Neutrophil (primary cell): ENCODE measurements at regions not wholly inside any gene's neighbourhood (a gene's known extent, or its start where the extent isn't known, plus 50 kb on each side); places are given as distances from the start of the nearest gene placed in this dataset.
"Not testable (repeated sequence)": the region's sequence is repeated elsewhere in the genome, so short reads cannot be mapped to it uniquely, and the experiment has no call there.

Experiments
- H3K27ac ChIP-seq: fragments of 200-600 bp; sonication (generic); 2 replicates; pipeline ENCODE4 v1.5.1; 2016; ENCODE audit warnings: mild to moderate bottlenecking, moderate library complexity
- H3K27me3 ChIP-seq: fragments of 200-600 bp; sonication (generic); 2 replicates; pipeline ENCODE4 v1.6.0; 2016; ENCODE audit warnings: mild to moderate bottlenecking
- H3K36me3 ChIP-seq: fragments of 200-600 bp; sonication (generic); 2 replicates; pipeline ENCODE4 v1.5.1; 2017
- H3K4me1 ChIP-seq, 2 experiments: fragments of 200-600 bp in 1 of 2; sonication (generic) in 1 of 2; 1 replicate in 1 of 2; 2 replicates in 1 of 2; pipeline versions ENCODE4 v1.5.1 to v1.6.1; 2013 to 2016; ENCODE audit warnings: low read depth in 1 of 2, low read length in 1 of 2, mild to moderate bottlenecking in 1 of 2, moderate library complexity in 1 of 2; ENCODE audit not compliant: control insufficient read depth in 1 of 2, insufficient read depth in 1 of 2
- H3K4me3 ChIP-seq, 2 experiments: fragments of 200-600 bp in 1 of 2; sonication (generic) in 1 of 2; 1 replicate in 1 of 2; 2 replicates in 1 of 2; pipeline ENCODE4 v1.5.1; 2013 to 2016; ENCODE audit warnings: low read depth in 1 of 2, low read length in 1 of 2, mild to moderate bottlenecking in 1 of 2, moderate library complexity in 1 of 2
- H3K9me3 ChIP-seq: fragments of 200-600 bp; sonication (generic); 2 replicates; pipeline ENCODE4 v1.5.1; 2016
- TF ChIP-seq, protein P1 (sequence below): fragments of 200-600 bp; sonication (generic); IDR thresholded peaks from 2 replicates; pipeline ENCODE4 v1.5.1; 2016; ENCODE audit warnings: antibody characterized with exemption

DNA sequence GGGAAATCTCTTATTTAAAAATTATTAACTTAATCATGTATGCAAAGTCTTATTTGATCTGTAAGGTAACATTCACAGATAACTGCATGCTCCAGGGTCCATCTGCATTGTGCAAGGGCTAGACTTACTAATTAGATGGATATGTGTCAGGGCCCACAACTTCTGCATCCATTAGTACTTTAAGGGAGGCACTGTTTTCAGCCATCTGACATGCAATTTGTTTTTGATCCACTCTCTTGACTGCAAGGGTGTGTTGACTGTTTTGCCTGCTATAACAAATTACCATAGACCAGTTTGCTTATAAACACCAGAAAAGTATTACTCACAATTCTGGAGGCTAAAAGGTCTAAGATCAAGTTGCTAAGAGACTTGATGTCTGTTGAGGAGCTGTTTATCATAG lies 542.1 kb upstream of the HS3ST1 start:
- no peak overlapping the region for H3K4me3 ChIP-seq
- TF ChIP-seq, protein P1, sequence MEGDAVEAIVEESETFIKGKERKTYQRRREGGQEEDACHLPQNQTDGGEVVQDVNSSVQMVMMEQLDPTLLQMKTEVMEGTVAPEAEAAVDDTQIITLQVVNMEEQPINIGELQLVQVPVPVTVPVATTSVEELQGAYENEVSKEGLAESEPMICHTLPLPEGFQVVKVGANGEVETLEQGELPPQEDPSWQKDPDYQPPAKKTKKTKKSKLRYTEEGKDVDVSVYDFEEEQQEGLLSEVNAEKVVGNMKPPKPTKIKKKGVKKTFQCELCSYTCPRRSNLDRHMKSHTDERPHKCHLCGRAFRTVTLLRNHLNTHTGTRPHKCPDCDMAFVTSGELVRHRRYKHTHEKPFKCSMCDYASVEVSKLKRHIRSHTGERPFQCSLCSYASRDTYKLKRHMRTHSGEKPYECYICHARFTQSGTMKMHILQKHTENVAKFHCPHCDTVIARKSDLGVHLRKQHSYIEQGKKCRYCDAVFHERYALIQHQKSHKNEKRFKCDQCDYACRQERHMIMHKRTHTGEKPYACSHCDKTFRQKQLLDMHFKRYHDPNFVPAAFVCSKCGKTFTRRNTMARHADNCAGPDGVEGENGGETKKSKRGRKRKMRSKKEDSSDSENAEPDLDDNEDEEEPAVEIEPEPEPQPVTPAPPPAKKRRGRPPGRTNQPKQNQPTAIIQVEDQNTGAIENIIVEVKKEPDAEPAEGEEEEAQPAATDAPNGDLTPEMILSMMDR = no peak
- no peaks in the 10 kb centered on the region for H3K27me3 ChIP-seq
- H3K36me3 ChIP-seq = no peaks in the 10 kb centered on the region
- no peak overlapping the region for H3K27ac ChIP-seq
- no peaks in the 10 kb centered on the region for H3K4me1 ChIP-seq
- H3K9me3 ChIP-seq = no peaks in the 10 kb centered on the region

DNA sequence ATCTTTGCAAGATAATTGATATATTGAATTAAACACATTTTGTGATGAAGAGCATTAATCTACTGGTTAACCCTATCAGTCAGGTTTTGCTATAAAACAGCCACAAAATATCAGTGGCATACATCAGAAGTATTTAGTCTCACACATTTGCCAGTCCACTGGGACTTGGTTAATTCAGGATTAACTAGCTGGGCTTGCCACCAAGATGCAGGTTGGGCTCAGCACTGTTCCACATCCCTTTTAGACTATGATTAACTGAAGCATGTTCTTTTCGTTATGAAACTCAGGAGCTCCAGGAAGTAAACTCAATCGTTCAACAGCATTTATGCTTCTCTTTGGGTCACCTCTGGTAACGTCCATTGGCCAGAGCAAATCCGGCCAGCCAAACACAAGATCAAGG lies 538.1 kb upstream of the HS3ST1 start:
- H3K27ac ChIP-seq = no peak overlapping the region
- no peaks in the 10 kb centered on the region for H3K27me3 ChIP-seq
- TF ChIP-seq, protein P1 = no peak
- H3K9me3 ChIP-seq = no peaks in the 10 kb centered on the region
- no peaks in the 10 kb centered on the region for H3K36me3 ChIP-seq
- no peak overlapping the region for H3K4me3 ChIP-seq
- H3K4me1 ChIP-seq = no peaks in the 10 kb centered on the region

DNA sequence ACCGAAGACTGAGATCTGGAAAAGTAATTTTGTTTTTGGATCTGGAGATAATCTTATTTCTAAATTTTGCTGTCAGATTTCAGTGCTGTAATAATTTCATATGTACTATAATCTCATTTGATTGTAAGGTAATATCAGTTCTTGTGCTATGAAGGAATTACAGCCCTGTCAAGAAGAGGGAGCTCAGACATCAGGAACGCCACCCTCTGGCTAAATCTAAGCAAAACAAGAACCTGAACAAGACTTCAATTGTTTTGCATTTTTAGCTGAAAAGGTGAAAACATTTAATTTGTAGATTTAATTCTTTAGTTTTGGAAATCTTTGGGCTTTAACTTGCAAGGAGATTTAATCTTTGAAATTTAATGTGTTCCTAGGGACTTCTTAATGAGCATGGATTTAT lies 525.4 kb upstream of the HS3ST1 start:
- H3K36me3 ChIP-seq = no peaks in the 10 kb centered on the region
- H3K27ac ChIP-seq = no peak overlapping the region
- H3K4me1 ChIP-seq = no peaks in the 10 kb centered on the region
- no peaks in the 10 kb centered on the region for H3K27me3 ChIP-seq
- no peaks in the 10 kb centered on the region for H3K9me3 ChIP-seq
- TF ChIP-seq, protein P1 = no peak
- no peak overlapping the region for H3K4me3 ChIP-seq

- Histone ChIP-seq H3K27me3 (no peaks in the 10 kb centered on the region), H3K9me3 (no peaks in the 10 kb centered on the region), H3K4me1 (no peaks in the 10 kb centered on the region), H3K27ac (no peak overlapping the region), H3K36me3 (no peaks in the 10 kb centered on the region), H3K4me3 (no peak overlapping the region)
- TF ChIP-seq, protein P1 = no peak
Observed at GRCh38 chr4:11949355-11949754, 520.7 kb upstream of the HS3ST1 start.

- not testable (repeated sequence) for H3K4me3 ChIP-seq, H3K27ac ChIP-seq, H3K9me3 ChIP-seq, H3K27me3 ChIP-seq, H3K4me1 ChIP-seq, H3K36me3 ChIP-seq
Observed at GRCh38 chr4:11947629-11948028, 518.9 kb upstream of the HS3ST1 start.

DNA sequence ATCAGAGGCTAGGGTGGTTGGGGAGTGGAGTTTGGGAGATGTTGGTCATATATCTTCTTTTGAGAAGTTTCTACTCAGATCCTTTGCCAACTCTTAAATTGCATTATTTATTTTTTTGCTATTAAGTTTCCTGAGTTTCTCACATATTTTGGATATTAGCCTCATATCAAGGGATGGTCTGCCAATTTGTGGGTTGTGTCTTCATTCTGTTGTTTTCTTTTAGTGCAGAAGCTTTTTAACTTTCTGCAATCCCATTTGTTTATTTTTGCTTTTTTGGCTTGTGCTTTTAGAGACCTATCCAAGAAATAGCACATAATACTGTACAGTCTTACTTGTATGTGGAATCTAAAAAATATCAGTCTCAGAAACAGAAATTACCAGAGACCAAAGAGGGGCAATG lies 509.2 kb upstream of the HS3ST1 start:
- no peaks in the 10 kb centered on the region for H3K9me3 ChIP-seq
- H3K27ac ChIP-seq = no peak overlapping the region
- H3K4me1 ChIP-seq = no peaks in the 10 kb centered on the region
- TF ChIP-seq, protein P1 = no peak
- H3K4me3 ChIP-seq = no peak overlapping the region
- no peaks in the 10 kb centered on the region for H3K27me3 ChIP-seq
- H3K36me3 ChIP-seq = no peaks in the 10 kb centered on the region
